ENCODE measurements at regions not wholly inside any gene's neighbourhood (a gene's known extent, or its start where the extent isn't known, plus 50 kb on each side); places are given as distances from the start of the nearest gene placed in this dataset.

GRCh38 chr6:153727885-153728284 lies 311.2 kb upstream of the OPRM1 start:
- TF ChIP-seq, protein P1, sequence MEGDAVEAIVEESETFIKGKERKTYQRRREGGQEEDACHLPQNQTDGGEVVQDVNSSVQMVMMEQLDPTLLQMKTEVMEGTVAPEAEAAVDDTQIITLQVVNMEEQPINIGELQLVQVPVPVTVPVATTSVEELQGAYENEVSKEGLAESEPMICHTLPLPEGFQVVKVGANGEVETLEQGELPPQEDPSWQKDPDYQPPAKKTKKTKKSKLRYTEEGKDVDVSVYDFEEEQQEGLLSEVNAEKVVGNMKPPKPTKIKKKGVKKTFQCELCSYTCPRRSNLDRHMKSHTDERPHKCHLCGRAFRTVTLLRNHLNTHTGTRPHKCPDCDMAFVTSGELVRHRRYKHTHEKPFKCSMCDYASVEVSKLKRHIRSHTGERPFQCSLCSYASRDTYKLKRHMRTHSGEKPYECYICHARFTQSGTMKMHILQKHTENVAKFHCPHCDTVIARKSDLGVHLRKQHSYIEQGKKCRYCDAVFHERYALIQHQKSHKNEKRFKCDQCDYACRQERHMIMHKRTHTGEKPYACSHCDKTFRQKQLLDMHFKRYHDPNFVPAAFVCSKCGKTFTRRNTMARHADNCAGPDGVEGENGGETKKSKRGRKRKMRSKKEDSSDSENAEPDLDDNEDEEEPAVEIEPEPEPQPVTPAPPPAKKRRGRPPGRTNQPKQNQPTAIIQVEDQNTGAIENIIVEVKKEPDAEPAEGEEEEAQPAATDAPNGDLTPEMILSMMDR (IDR thresholded peaks at IDR 0.05; ENCODE audit: low read depth, low read length, missing input control) = no peak
- TF ChIP-seq, protein P2, sequence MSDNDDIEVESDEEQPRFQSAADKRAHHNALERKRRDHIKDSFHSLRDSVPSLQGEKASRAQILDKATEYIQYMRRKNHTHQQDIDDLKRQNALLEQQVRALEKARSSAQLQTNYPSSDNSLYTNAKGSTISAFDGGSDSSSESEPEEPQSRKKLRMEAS (IDR thresholded peaks at IDR 0.05) = no peak
- no peak for TF ChIP-seq GABPA (IDR thresholded peaks at IDR 0.05 in 1 of 2, conservative IDR thresholded peaks at IDR 0.05 in 1 of 2)
